ENCODE measurements at regions not wholly inside any gene's neighbourhood (a gene's known extent, or its start where the extent isn't known, plus 50 kb on each side); places are given as distances from the start of the nearest gene placed in this dataset.

- TF ChIP-seq CTCF (conservative IDR thresholded peaks at IDR 0.05), result no peak
- peaks cover 2% of the 10 kb centered on the region for H3K27me3 Mint-ChIP-seq (ENCODE audit: low read depth)
- no peak overlapping the region for H3K4me3 Mint-ChIP-seq
- H3K27ac Mint-ChIP-seq (ENCODE audit: unreplicated experiment), result no peak overlapping the region
- H3K36me3 Mint-ChIP-seq (ENCODE audit: low read depth), result no peaks in the 10 kb centered on the region
- DNase-seq (ENCODE audit: low read depth, low spot score), result no peak
- H3K9me3 Mint-ChIP-seq, result no peaks in the 10 kb centered on the region
- no peaks in the 10 kb centered on the region for H3K4me1 Mint-ChIP-seq
These were observed 60.4 kb upstream of the LRRC3B start for GRCh38 chr3:26562021-26562768.

Measured in neural crest cell (in vitro differentiated cells).